AG04450 (cell line): ENCODE measurements at regions not wholly inside any gene's neighbourhood (a gene's known extent, or its start where the extent isn't known, plus 50 kb on each side); places are given as distances from the start of the nearest gene placed in this dataset.
"Not testable (repeated sequence)": the region's sequence is repeated elsewhere in the genome, so short reads cannot be mapped to it uniquely, and the experiment has no call there.

Source experiments
- CTCF ChIA-PET: fragments of 300-600, 350-600 bp; formaldehyde crosslinking; extraction: SDS; loops from one replicate; lab custom pipeline; 2022; ENCODE audit warnings: antibody characterized with exemption, inconsistent platforms; lab: Charles Lee
- POLR2A ChIA-PET: fragments of 350-600 bp; formaldehyde crosslinking; extraction: SDS; loops from one replicate; lab custom pipeline; 2021; ENCODE audit warnings: antibody characterized with exemption, inconsistent platforms; lab: Yijun Ruan, JAX
- DNase-seq: peaks from one replicate; pipeline ENCODE4 v3.0.0-alpha.2; 2011; ENCODE audit warnings: low read depth, low spot score
- H3K27ac ChIP-seq: one replicate; pipeline ENCODE4 v1.5.1; 2012; ENCODE audit warnings: low read depth, low read length, control low read depth
- H3K27me3 ChIP-seq: one replicate; pipeline ENCODE4 v1.6.0; 2012; ENCODE audit warnings: low read length; ENCODE audit not compliant: control insufficient read depth, insufficient read depth
- H3K4me3 ChIP-seq: 2 replicates; pipeline ENCODE4 v1.5.1; 2011; ENCODE audit warnings: mild to moderate bottlenecking, low read depth, low read length, control low read depth
- H3K9me3 ChIP-seq: 2 replicates; pipeline ENCODE4 v1.5.1; 2012; ENCODE audit warnings: low read length; ENCODE audit not compliant: control insufficient read depth, insufficient read depth
- TF ChIP-seq, protein P1 (sequence below): IDR thresholded peaks from 2 replicates; pipeline ENCODE4 v1.5.1; 2011; ENCODE audit warnings: low read depth, low read length, control low read depth, inconsistent platforms

DNA sequence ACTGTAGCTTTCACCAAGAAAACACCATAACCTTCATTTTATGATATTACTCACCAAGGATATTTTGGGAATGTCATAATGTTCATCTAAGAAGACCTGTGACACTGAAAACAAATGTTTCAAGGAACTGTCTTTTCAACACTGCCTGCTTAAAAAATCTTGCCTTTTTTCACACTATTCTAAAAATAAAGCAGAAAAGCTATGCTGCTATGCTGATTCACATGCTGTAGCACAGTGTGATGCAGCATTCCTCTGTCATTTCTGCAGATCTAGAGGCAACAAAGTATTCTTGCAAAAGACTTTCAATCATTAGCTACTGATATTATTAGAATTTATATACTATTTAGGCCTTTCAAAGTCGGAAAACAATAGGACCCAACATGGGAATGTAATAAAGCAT is 525.7 kb downstream of the UQCRFS1 start:
- TF ChIP-seq, protein P1, sequence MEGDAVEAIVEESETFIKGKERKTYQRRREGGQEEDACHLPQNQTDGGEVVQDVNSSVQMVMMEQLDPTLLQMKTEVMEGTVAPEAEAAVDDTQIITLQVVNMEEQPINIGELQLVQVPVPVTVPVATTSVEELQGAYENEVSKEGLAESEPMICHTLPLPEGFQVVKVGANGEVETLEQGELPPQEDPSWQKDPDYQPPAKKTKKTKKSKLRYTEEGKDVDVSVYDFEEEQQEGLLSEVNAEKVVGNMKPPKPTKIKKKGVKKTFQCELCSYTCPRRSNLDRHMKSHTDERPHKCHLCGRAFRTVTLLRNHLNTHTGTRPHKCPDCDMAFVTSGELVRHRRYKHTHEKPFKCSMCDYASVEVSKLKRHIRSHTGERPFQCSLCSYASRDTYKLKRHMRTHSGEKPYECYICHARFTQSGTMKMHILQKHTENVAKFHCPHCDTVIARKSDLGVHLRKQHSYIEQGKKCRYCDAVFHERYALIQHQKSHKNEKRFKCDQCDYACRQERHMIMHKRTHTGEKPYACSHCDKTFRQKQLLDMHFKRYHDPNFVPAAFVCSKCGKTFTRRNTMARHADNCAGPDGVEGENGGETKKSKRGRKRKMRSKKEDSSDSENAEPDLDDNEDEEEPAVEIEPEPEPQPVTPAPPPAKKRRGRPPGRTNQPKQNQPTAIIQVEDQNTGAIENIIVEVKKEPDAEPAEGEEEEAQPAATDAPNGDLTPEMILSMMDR, result no peak
- CTCF ChIA-PET, result no interaction called here

DNA sequence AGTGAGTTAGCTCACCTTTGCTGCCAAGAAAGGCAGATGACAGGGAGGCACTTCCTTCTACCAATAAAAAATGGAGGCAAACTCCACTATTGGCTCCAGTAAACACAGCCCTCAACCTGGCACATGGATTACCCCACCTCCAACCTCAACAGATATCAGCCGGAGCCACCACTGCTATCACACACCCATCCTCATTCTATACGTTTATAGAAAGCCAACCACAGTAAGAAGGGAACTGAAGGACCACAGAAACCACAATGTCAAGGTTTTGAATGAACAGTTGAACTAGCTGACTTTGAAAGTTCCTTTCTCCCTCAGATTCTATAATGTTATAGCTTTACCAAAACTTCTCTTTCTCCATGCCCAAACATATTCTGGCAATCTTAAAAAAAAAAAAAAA is 526.2 kb downstream of the UQCRFS1 start:
- Histone ChIP-seq H3K27ac (no peak overlapping the region), H3K4me3 (no peak overlapping the region), H3K27me3 (no peaks in the 10 kb centered on the region), H3K9me3 (no peaks in the 10 kb centered on the region)
- ChIA-PET POLR2A (no interaction called here), CTCF (no interaction called here)
- DNase-seq, result no peak
- TF ChIP-seq, protein P1, result no peak

More for the DNA sequence above, 525.7 kb downstream of the UQCRFS1 start:
- Histone ChIP-seq H3K27me3 (no peaks in the 10 kb centered on the region), H3K4me3 (no peak overlapping the region), H3K9me3 (peaks cover 4% of the 10 kb centered on the region; the same call in 1 of the 2 replicates), H3K27ac (no peak overlapping the region)
- POLR2A ChIA-PET, result no interaction called here
- DNase-seq, result no peak

DNA sequence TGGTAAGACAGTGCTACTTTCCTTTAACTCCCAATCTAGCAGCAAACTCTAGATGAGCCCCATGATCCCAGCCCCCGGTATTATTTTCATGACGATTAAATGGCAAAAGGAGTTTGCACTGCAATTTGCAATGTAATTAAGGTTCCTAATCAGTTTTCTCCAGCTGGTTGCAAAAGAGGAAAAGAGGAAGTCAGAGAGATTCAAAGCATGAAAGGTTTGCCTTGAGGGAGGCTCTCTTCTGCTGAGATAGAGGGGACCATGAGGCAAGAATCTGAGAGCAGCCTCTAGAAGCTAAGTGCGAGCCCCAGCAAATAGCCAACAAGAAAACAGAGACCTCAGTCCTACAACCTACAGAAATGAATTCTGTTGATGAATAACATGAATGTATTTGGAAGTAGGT is 527.1 kb downstream of the UQCRFS1 start:
- CTCF ChIA-PET, result no interaction called here
- no peak overlapping the region for H3K27ac ChIP-seq
- no peaks in the 10 kb centered on the region for H3K27me3 ChIP-seq
- TF ChIP-seq, protein P1, result no peak
- no peak for DNase-seq
- POLR2A ChIA-PET, result no interaction called here
- no peaks in the 10 kb centered on the region for H3K9me3 ChIP-seq
- no peak overlapping the region for H3K4me3 ChIP-seq

DNA sequence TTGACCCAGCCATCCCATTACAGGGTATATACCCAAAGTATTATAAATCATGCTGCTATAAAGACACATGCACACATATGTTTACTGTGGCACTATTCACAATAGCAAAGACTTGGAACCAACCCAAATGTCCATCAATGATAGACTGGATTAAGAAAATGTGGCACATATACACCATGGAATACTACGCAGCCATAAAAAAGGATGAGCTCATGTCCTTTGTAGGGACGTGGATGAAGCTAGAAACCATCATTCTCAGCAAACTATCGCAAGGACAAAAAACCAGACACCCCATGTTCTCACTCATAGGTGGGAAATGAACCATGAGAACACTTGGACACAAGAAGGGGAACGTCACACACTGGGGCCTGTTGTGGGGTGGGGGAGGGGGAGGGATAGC is 527.9 kb downstream of the UQCRFS1 start:
- CTCF ChIA-PET, POLR2A ChIA-PET, H3K27ac ChIP-seq, H3K27me3 ChIP-seq, DNase-seq, H3K9me3 ChIP-seq, H3K4me3 ChIP-seq: not testable (repeated sequence)

DNA sequence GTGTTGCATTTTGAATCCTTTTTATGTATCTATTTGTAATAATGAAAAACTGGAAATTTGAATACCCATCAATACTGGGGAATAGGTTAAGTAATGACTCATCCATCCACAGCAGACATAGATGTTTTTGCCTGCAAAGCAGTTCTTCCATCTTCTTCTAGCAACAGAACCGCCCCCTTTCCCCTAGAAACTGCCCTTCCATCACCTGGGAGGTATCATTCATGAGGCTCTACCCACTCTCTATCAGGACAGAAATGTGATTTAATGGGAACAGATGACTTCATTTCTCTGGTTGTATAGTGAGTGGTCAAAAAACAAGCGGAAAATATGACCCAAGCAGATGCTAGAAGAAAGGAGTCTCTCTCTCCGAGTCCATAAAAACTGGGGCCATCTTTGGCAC is 532.8 kb downstream of the UQCRFS1 start:
- DNase-seq, result no peak
- TF ChIP-seq, protein P1, result no peak
- H3K27ac ChIP-seq, result no peak overlapping the region
- no peak overlapping the region for H3K4me3 ChIP-seq
- CTCF ChIA-PET, result no interaction called here
- no peaks in the 10 kb centered on the region; the same call in 1 of the 2 replicates for H3K9me3 ChIP-seq
- POLR2A ChIA-PET, result no interaction called here
- H3K27me3 ChIP-seq, result no peaks in the 10 kb centered on the region

DNA sequence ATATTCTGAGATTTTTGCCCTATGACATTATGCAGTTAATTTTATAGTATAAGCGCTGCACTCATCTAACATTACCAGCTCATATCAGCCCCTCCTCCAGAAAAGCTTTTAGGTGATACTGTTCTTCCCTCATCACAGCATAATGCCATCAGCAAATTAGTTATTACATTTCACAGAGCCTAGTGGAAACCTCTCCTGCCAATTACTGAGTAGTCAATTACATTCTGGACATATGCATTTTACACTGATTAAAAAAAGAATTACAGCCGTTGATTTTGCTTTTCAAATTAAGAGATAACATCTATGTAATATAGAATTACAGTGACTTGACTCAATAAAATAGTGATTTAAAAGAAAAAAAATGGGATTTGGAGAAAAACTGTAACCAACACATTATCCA is 542.1 kb downstream of the UQCRFS1 start:
- ChIA-PET CTCF (no interaction called here), POLR2A (no interaction called here)
- no peak for DNase-seq
- Histone ChIP-seq H3K27me3 (no peaks in the 10 kb centered on the region), H3K4me3 (no peak overlapping the region), H3K27ac (no peak overlapping the region), H3K9me3 (peaks cover 4% of the 10 kb centered on the region; the same call in 1 of the 2 replicates)
- TF ChIP-seq, protein P1, result no peak
